GM23338 (cell line): ENCODE measurements at regions not wholly inside any gene's neighbourhood (a gene's known extent, or its start where the extent isn't known, plus 50 kb on each side); places are given as distances from the start of the nearest gene placed in this dataset.

Experiments
- CTCF ChIP-seq, 2 experiments: fragments of 200-600 bp in 1 of 2; sonication (generic) in 1 of 2; conservative IDR thresholded peaks; 2 replicates each; pipeline versions ENCODE4 v1.5.1 to v1.6.1; 2016 to 2017; ENCODE audit warnings: antibody characterized with exemption in 2 of 2, low read depth in 2 of 2, mild to moderate bottlenecking in 2 of 2, moderate library complexity in 1 of 2
- POLR2AphosphoS5 ChIP-seq: IDR thresholded peaks from 2 replicates; pipeline ENCODE4 v1.6.1; 2016; ENCODE audit warnings: antibody characterized with exemption, low read depth

DNA sequence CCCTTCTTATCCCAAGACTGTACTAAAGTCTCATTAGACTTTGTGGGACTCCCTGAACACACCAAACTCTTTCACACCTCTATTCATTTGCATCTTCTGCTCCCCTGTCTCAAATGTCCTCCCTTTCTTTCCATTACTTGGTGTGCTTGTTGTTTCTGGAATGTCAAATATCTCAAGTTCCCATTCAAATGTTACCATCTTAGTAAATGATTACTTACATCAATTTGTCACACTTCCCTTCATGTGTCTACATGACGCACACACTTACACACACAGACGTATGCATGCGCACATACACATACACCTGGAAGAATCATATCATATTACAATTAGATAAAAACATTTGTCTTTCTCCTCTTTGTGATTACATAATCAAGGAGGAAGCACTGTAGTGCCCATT is 210.8 kb upstream of the TEX13C start:
- TF ChIP-seq CTCF (conservative IDR thresholded peaks at IDR 0.05; ENCODE audit: low read depth in 2 of 2) (no peak), POLR2AphosphoS5 (no peak)
